RPMI7951 (cell line): ENCODE measurements at regions not wholly inside any gene's neighbourhood (a gene's known extent, or its start where the extent isn't known, plus 50 kb on each side); places are given as distances from the start of the nearest gene placed in this dataset.
"Not testable (repeated sequence)": the region's sequence is repeated elsewhere in the genome, so short reads cannot be mapped to it uniquely, and the experiment has no call there.

Experiments
- DNase-seq: peaks from one replicate; pipeline ENCODE4 v3.0.0-alpha.2; 2012; ENCODE audit warnings: low read depth

- DNase-seq: no peak
Measured at GRCh38 chr6:27624694-27625262, 151.9 kb upstream of the ZNF184 start.

- DNase-seq: no peak
Measured at GRCh38 chr6:27623103-27623502, 150.2 kb upstream of the ZNF184 start.

GRCh38 chr6:27619436-27619835 lies 146.5 kb upstream of the ZNF184 start:
- no peak for DNase-seq

GRCh38 chr6:27617700-27618689 lies 145.1 kb upstream of the ZNF184 start:
- DNase-seq: peak; percentile 68

- DNase-seq: peak; percentile 35
Measured at GRCh38 chr6:27617046-27617687, 144.3 kb upstream of the ZNF184 start.

GRCh38 chr6:27616328-27617045 lies 143.6 kb upstream of the ZNF184 start:
- DNase-seq: no peak

- DNase-seq: no peak
Measured at GRCh38 chr6:27611451-27611850, 138.5 kb upstream of the ZNF184 start.

GRCh38 chr6:27608916-27609883 lies 136.3 kb upstream of the ZNF184 start:
- peak; percentile 80 for DNase-seq

GRCh38 chr6:27605401-27606342 lies 132.8 kb upstream of the ZNF184 start:
- peak; percentile 87 for DNase-seq

GRCh38 chr6:27604986-27605385 lies 132.1 kb upstream of the ZNF184 start:
- peak; percentile 34 for DNase-seq

- peak; percentile 60 for DNase-seq
Measured at GRCh38 chr6:27601668-27602254, 128.9 kb upstream of the ZNF184 start.

- no peak for DNase-seq
Measured at GRCh38 chr6:27599859-27600532, 127.1 kb upstream of the ZNF184 start.

GRCh38 chr6:27597031-27597567 lies 124.2 kb upstream of the ZNF184 start:
- not testable (repeated sequence) for DNase-seq

- no peak for DNase-seq
Measured at GRCh38 chr6:27593861-27594260, 121.0 kb upstream of the ZNF184 start.

- DNase-seq: peak; percentile 29
Measured at GRCh38 chr6:27593200-27593818, 120.4 kb upstream of the ZNF184 start.

GRCh38 chr6:27592481-27593199 lies 119.7 kb upstream of the ZNF184 start:
- peak; percentile 69 for DNase-seq
